Activated CD4-positive, alpha-beta memory T cell treated with anti-CD3 and anti-CD28 coated beads, Interleukin-2, amount 10 ng/mL, durations not matched to agents 7 days and 5 days (primary cell): ENCODE measurements at regions not wholly inside any gene's neighbourhood (a gene's known extent, or its start where the extent isn't known, plus 50 kb on each side); places are given as distances from the start of the nearest gene placed in this dataset.

Experiments
- CTCF ChIA-PET: fragments of 350-600 bp; sonication (Branson Sonifier 250); formaldehyde crosslinking; loops from one replicate; lab custom pipeline; 2021; ENCODE audit warnings: antibody characterized with exemption, inconsistent platforms; lab: Charles Lee
- POLR2A ChIA-PET: fragments of 350-600 bp; sonication (Branson Sonifier 250); formaldehyde crosslinking; loops from one replicate; lab custom pipeline; 2021; ENCODE audit warnings: antibody characterized with exemption; lab: Charles Lee
- DNase-seq: peaks from one replicate; pipeline ENCODE4 v3.0.0-alpha.2; 2020
- H3K27ac Mint-ChIP-seq: one replicate; pipeline ENCODE4 v1.8.0; 2021; ENCODE audit warnings: mild to moderate bottlenecking, mixed read lengths
- H3K27me3 Mint-ChIP-seq: one replicate; pipeline ENCODE4 v1.8.0; 2021; ENCODE audit warnings: mixed read lengths
- H3K36me3 Mint-ChIP-seq: one replicate; pipeline ENCODE4 v1.8.0; 2021; ENCODE audit warnings: low read depth, mixed read lengths
- H3K4me1 Mint-ChIP-seq: one replicate; pipeline ENCODE4 v1.8.0; 2021; ENCODE audit warnings: mixed read lengths
- H3K4me3 Mint-ChIP-seq: one replicate; pipeline ENCODE4 v1.8.0; 2021; ENCODE audit warnings: mild to moderate bottlenecking, mixed read lengths
- H3K9me3 Mint-ChIP-seq: one replicate; pipeline ENCODE4 v1.8.0; 2021; ENCODE audit warnings: mixed read lengths

DNA sequence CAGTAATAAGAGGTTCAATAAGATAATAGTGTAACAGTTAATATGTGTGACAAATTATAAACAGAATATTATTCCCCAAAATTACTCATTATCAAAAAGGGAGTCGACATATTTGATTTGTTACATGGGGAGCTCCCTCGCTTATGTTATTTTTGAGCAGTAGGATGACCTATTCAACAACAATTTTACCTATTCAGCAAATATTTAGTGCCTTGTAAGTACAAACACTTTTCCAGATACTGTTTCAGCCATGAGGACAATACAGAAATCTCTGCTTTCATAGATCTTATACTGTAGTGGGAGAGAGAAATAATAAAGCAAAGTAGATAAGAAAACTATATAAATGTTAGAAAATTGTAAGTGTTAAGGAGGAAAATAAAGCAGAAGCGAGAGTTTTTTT is 1342.8 kb upstream of the WWC1 start:
- Mint-ChIP-seq H3K27me3 (no peaks in the 10 kb centered on the region), H3K4me1 (no peaks in the 10 kb centered on the region), H3K4me3 (no peak overlapping the region), H3K36me3 (no peaks in the 10 kb centered on the region), H3K27ac (no peak overlapping the region), H3K9me3 (no peaks in the 10 kb centered on the region)
- CTCF ChIA-PET, result no interaction called here
- no peak for DNase-seq
- POLR2A ChIA-PET, result no interaction called here

DNA sequence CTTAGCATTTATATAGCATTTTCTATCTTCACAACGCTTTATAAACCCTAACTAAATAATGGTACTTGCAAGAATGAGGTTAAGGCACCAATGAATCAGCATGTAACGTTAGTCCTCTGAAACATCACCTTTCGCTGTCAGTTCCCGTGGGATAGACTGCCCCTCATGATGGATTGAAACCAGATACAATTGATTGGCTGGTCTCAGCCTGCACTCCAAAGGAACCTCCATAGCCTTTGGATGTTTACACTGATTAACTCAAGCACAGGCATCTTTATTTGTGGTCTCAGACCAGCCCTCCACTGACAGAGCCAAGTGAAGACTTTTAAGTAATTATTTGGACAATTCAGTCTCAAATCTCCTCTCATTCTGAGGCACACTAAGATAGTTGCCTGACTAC is 1339.4 kb upstream of the WWC1 start:
- Mint-ChIP-seq H3K36me3 (no peaks in the 10 kb centered on the region), H3K4me3 (no peak overlapping the region), H3K4me1 (no peaks in the 10 kb centered on the region), H3K9me3 (no peaks in the 10 kb centered on the region), H3K27ac (no peak overlapping the region), H3K27me3 (no peaks in the 10 kb centered on the region)
- ChIA-PET POLR2A (no interaction called here), CTCF (no interaction called here)
- no peak for DNase-seq

- H3K36me3 Mint-ChIP-seq, result no peaks in the 10 kb centered on the region
- CTCF ChIA-PET, result no interaction called here
- POLR2A ChIA-PET, result no interaction called here
- no peak overlapping the region for H3K27ac Mint-ChIP-seq
- DNase-seq, result no peak
- peaks cover 3% of the 10 kb centered on the region for H3K9me3 Mint-ChIP-seq
- no peak overlapping the region for H3K4me3 Mint-ChIP-seq
- no peaks in the 10 kb centered on the region for H3K27me3 Mint-ChIP-seq
- no peaks in the 10 kb centered on the region for H3K4me1 Mint-ChIP-seq
These were observed 1333.7 kb upstream of the WWC1 start for GRCh38 chr5:166957782-166958181.

- H3K27ac Mint-ChIP-seq, result no peak overlapping the region
- peaks cover 3% of the 10 kb centered on the region for H3K9me3 Mint-ChIP-seq
- no peak overlapping the region for H3K4me3 Mint-ChIP-seq
- CTCF ChIA-PET, result no interaction called here
- POLR2A ChIA-PET, result no interaction called here
- H3K4me1 Mint-ChIP-seq, result no peaks in the 10 kb centered on the region
- no peaks in the 10 kb centered on the region for H3K36me3 Mint-ChIP-seq
- DNase-seq, result no peak
- H3K27me3 Mint-ChIP-seq, result no peaks in the 10 kb centered on the region
These were observed 1331.7 kb upstream of the WWC1 start for GRCh38 chr5:166959766-166960165.

DNA sequence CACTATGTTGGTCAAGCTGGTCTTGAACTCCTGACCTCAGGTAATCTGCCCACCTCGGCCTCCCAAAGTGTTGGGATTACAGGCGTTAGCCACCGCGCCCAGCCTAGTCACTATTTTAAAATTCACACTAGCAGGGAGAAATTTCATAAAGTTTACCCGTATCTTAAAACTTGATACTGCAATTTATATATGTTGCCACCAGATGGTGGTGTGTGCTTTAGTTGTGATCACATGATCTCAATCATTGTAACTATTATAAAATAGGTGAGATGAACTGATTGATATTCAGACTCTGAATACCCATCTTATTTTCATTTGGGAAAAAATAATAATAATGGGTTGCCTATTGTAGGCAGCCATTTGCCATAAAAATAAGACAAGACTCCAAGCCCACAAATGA is 1330.4 kb upstream of the WWC1 start:
- DNase-seq, result no peak
- Mint-ChIP-seq H3K27ac (no peak overlapping the region), H3K36me3 (no peaks in the 10 kb centered on the region), H3K27me3 (no peaks in the 10 kb centered on the region), H3K9me3 (peaks cover 5% of the 10 kb centered on the region), H3K4me3 (no peak overlapping the region), H3K4me1 (no peaks in the 10 kb centered on the region)
- ChIA-PET POLR2A (no interaction called here), CTCF (no interaction called here)

DNA sequence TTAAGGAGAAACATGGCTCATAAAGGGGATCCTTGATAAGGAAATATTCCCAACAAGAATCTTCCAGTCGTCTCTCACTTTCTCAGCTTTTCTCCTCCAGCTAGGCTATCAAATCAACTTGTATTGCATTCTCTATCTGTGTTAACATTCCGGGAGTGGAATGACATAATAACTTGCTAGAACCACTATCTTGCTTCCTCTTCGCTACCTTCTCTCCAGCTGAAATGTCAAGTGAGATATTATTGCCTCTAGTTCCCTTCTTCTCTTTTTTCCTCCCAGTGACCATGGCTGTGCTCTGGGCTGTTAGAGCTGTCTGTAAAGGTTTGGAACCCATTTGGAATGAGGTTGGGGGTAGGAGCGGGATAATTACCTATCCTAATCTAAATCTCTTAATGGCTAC is 1329.5 kb upstream of the WWC1 start:
- Mint-ChIP-seq H3K27ac (no peak overlapping the region), H3K27me3 (no peaks in the 10 kb centered on the region), H3K9me3 (peaks cover 6% of the 10 kb centered on the region), H3K4me3 (no peak overlapping the region), H3K36me3 (no peaks in the 10 kb centered on the region), H3K4me1 (no peaks in the 10 kb centered on the region)
- CTCF ChIA-PET, result no interaction called here
- POLR2A ChIA-PET, result no interaction called here
- DNase-seq, result no peak

DNA sequence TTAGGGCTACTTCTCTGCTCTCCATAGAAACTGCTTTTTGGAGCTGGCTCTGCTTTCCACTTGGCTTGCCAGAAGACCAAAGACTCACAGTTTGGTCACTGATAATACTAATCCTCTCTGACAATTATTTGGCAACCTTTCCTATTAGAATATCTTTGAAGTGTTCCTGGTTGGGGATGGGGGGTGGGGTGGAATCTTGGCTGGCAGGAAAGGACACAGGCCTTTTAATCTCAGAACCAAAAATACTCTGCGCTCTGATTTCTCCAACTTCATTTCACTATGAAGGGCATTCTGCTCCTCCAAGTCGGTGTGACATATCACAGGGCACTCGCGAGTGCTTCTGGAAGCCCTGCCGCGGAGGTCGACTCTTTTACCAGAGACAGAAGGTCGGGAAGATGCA is 1329.0 kb upstream of the WWC1 start:
- no peak overlapping the region for H3K4me3 Mint-ChIP-seq
- POLR2A ChIA-PET, result no interaction called here
- no peak overlapping the region for H3K27ac Mint-ChIP-seq
- DNase-seq, result no peak
- peaks cover 6% of the 10 kb centered on the region for H3K9me3 Mint-ChIP-seq
- no peaks in the 10 kb centered on the region for H3K36me3 Mint-ChIP-seq
- H3K4me1 Mint-ChIP-seq, result no peaks in the 10 kb centered on the region
- CTCF ChIA-PET, result no interaction called here
- H3K27me3 Mint-ChIP-seq, result no peaks in the 10 kb centered on the region

DNA sequence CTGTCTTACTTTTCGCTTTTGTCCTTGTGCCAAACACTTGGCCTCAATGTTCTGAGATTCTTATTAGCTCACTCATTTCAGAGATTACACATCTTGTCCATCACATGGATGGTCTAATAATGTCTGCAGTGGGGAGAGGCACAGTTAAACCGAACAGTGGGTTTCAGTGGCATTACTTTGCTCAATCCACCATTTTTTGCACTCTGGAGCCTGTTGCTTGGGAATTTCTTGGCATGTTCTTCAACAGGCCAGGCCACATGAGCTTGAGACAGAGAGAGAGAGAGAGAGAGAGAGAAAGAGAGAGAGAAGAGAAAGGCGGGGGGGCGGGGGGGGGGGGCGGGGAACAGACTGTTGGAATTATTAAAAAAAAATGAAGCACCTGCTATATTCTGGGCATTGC is 1327.8 kb upstream of the WWC1 start:
- no peak for DNase-seq
- ChIA-PET CTCF (no interaction called here), POLR2A (no interaction called here)
- no peaks in the 10 kb centered on the region for H3K27me3 Mint-ChIP-seq
- no peaks in the 10 kb centered on the region for H3K36me3 Mint-ChIP-seq
- no peak overlapping the region for H3K4me3 Mint-ChIP-seq
- peaks cover 6% of the 10 kb centered on the region for H3K9me3 Mint-ChIP-seq
- H3K4me1 Mint-ChIP-seq, result no peaks in the 10 kb centered on the region
- no peak overlapping the region for H3K27ac Mint-ChIP-seq

DNA sequence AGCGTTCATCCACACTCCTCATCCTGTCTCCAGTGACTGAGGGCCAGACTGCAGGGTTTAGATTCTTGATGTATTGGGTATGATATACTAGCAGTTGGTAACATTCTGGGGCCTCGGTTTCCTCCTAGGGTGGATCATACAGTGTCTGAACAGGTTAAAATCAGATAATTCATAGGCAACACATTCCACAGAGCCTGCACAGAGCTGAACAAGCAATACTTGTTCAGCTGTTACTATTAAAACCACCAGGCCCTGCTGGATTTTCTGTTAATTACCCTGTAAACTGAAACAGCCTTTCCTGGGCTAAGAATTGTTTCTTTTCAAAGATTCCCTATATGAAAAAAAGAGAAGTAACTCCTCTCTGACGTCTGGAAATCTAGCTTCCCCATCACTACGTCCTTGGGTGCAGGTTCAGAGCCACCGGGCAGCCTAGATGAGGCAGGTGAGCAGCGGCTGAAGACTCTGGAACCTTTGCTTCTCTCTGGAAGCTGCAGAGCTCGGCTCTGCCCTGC is 1313.5 kb upstream of the WWC1 start:
- Mint-ChIP-seq H3K4me3 (no peak overlapping the region), H3K36me3 (no peaks in the 10 kb centered on the region), H3K9me3 (peaks cover 3% of the 10 kb centered on the region), H3K27ac (no peak overlapping the region), H3K27me3 (peaks cover 8% of the 10 kb centered on the region), H3K4me1 (no peaks in the 10 kb centered on the region)
- no peak for DNase-seq
- ChIA-PET CTCF (interaction anchor here (0.5 kb wide), 1 partner anchor 414 kb away, joined by 4 read pairs; no protein-coding TSS in a partner anchor), POLR2A (no interaction called here)

DNA sequence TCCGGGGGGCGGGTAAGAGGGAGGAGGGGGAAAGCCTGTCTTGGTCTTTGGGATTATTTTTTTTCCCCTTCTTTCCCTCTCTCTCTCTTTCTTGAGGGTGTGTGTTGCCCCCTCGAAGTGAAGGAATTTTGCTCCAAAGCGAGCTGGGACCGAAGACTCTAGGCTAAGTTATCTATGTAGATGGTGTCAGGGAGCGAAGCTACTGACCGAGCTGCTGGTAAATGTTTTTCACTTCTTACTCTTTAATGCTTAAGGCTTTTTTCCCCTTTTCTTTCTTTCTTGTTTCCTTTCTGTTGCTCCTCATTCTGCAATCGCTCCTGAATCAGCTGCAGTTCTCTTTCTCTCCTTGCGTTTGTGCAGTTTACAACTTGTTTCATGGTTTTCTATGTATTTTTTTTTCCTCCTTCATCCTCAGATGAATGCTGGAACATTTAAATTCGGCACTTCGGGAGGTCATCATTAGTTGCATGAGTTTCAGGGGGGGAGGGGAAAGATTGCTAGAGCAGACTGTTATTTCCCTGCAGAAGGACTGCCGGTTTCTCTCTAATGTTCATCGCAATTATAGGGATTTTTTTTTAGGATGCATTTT is 1312.0 kb upstream of the WWC1 start:
- CTCF ChIA-PET, result no interaction called here

GRCh38 chr5:166980666-166981065 is 1310.8 kb upstream of the WWC1 start:
- DNase-seq, result no peak
- Mint-ChIP-seq H3K36me3 (no peaks in the 10 kb centered on the region), H3K4me1 (no peaks in the 10 kb centered on the region), H3K27ac (no peak overlapping the region), H3K27me3 (peaks cover 8% of the 10 kb centered on the region), H3K9me3 (no peaks in the 10 kb centered on the region), H3K4me3 (no peak overlapping the region)
- CTCF ChIA-PET, result no interaction called here
- POLR2A ChIA-PET, result no interaction called here

More for the DNA sequence above, 1312.0 kb upstream of the WWC1 start:
- Mint-ChIP-seq H3K27me3 (peaks cover 8% of the 10 kb centered on the region), H3K36me3 (no peaks in the 10 kb centered on the region), H3K4me3 (peak overlapping the region; percentile 14), H3K27ac (no peak overlapping the region), H3K4me1 (no peaks in the 10 kb centered on the region), H3K9me3 (no peaks in the 10 kb centered on the region)
- DNase-seq, result no peak
- POLR2A ChIA-PET, result no interaction called here

GRCh38 chr5:166982226-166982625 is 1309.2 kb upstream of the WWC1 start:
- H3K4me1 Mint-ChIP-seq, result no peaks in the 10 kb centered on the region
- no peak overlapping the region for H3K4me3 Mint-ChIP-seq
- peaks cover 8% of the 10 kb centered on the region for H3K27me3 Mint-ChIP-seq
- H3K9me3 Mint-ChIP-seq, result no peaks in the 10 kb centered on the region
- H3K36me3 Mint-ChIP-seq, result no peaks in the 10 kb centered on the region
- POLR2A ChIA-PET, result no interaction called here
- CTCF ChIA-PET, result no interaction called here
- DNase-seq, result no peak
- no peak overlapping the region for H3K27ac Mint-ChIP-seq

DNA sequence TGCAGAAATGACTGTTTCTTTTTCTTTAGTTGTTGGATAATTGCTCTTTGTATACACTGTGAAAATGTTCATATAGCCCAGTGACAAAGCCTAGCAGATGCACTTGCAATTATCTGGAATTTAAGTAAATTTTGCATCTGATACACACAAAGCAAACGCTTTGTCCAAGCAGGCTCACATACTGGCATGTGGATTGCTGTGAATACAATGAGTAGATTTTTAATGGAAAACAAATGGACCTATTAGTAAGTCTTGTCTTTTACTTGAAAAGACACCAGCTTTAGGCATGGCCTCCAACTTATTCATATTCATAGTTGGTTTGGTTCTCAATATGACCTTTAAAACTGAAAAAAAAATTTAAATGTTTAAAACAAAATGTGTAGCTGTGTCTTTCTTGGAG is 1299.8 kb upstream of the WWC1 start:
- Mint-ChIP-seq H3K4me3 (no peak overlapping the region), H3K27me3 (no peaks in the 10 kb centered on the region), H3K36me3 (no peaks in the 10 kb centered on the region), H3K4me1 (no peaks in the 10 kb centered on the region), H3K27ac (no peak overlapping the region), H3K9me3 (peaks cover 5% of the 10 kb centered on the region)
- CTCF ChIA-PET, result no interaction called here
- POLR2A ChIA-PET, result no interaction called here
- no peak for DNase-seq

GRCh38 chr5:166992108-166992507 is 1299.3 kb upstream of the WWC1 start:
- Mint-ChIP-seq H3K4me1 (no peaks in the 10 kb centered on the region), H3K36me3 (no peaks in the 10 kb centered on the region), H3K27me3 (no peaks in the 10 kb centered on the region), H3K27ac (no peak overlapping the region), H3K4me3 (no peak overlapping the region), H3K9me3 (peaks cover 5% of the 10 kb centered on the region)
- CTCF ChIA-PET, result no interaction called here
- POLR2A ChIA-PET, result no interaction called here
- DNase-seq, result no peak
